BE2C (cell line): ENCODE measurements at regions not wholly inside any gene's neighbourhood (a gene's known extent, or its start where the extent isn't known, plus 50 kb on each side); places are given as distances from the start of the nearest gene placed in this dataset.

Experiments used
- DNase-seq: peaks from one replicate; pipeline ENCODE4 v3.0.0-alpha.2; 2020
- H3K27me3 ChIP-seq: fragments of 250-450 bp; sonication (Bioruptor Pico); 2 replicates; pipeline ENCODE4 v1.5.1; 2020; ENCODE audit warnings: mild to moderate bottlenecking
- H3K36me3 ChIP-seq: fragments of 250-450 bp; sonication (Bioruptor Pico); 2 replicates; pipeline ENCODE4 v1.5.1; 2020; ENCODE audit warnings: mild to moderate bottlenecking
- H3K4me1 ChIP-seq: fragments of 250-450 bp; sonication (Bioruptor Pico); 2 replicates; pipeline ENCODE4 v1.5.1; 2020
- H3K4me3 ChIP-seq: 2 replicates; pipeline ENCODE4 v1.5.1; 2011; ENCODE audit warnings: low read depth, low read length
- H3K9me3 ChIP-seq: fragments of 250-450 bp; sonication (Bioruptor Pico); 2 replicates; pipeline ENCODE4 v1.5.1; 2020
- CTCF ChIP-seq: IDR thresholded peaks from 2 replicates; pipeline ENCODE4 v1.5.1; 2012; ENCODE audit warnings: mild to moderate bottlenecking, low read depth, low read length

GRCh38 chrX:149185087-149185486 lies 320.0 kb downstream of the IDS start:
- Histone ChIP-seq H3K27me3 (no peaks in the 10 kb centered on the region), H3K9me3 (no peaks in the 10 kb centered on the region), H3K4me1 (no peaks in the 10 kb centered on the region), H3K4me3 (no peak overlapping the region), H3K36me3 (no peaks in the 10 kb centered on the region)
- no peak for TF ChIP-seq CTCF
- DNase-seq = no peak

GRCh38 chrX:149161435-149162088 lies 343.5 kb downstream of the IDS start:
- Histone ChIP-seq H3K4me3 (no peak overlapping the region), H3K4me1 (no peaks in the 10 kb centered on the region), H3K9me3 (no peaks in the 10 kb centered on the region), H3K27me3 (no peaks in the 10 kb centered on the region), H3K36me3 (no peaks in the 10 kb centered on the region)
- no peak for TF ChIP-seq CTCF
- no peak for DNase-seq

- Histone ChIP-seq H3K4me3 (no peak overlapping the region), H3K27me3 (no peaks in the 10 kb centered on the region), H3K36me3 (no peaks in the 10 kb centered on the region), H3K9me3 (no peaks in the 10 kb centered on the region), H3K4me1 (no peaks in the 10 kb centered on the region)
- TF ChIP-seq CTCF = no peak
- DNase-seq = no peak
These were observed 347.1 kb downstream of the IDS start for GRCh38 chrX:149157976-149158375.

GRCh38 chrX:149152941-149153340 lies 352.2 kb downstream of the IDS start:
- Histone ChIP-seq H3K36me3 (no peaks in the 10 kb centered on the region), H3K4me1 (no peaks in the 10 kb centered on the region), H3K27me3 (no peaks in the 10 kb centered on the region), H3K4me3 (no peak overlapping the region), H3K9me3 (no peaks in the 10 kb centered on the region)
- no peak for TF ChIP-seq CTCF
- no peak for DNase-seq

- Histone ChIP-seq H3K9me3 (no peaks in the 10 kb centered on the region), H3K36me3 (no peaks in the 10 kb centered on the region), H3K4me1 (no peaks in the 10 kb centered on the region), H3K27me3 (no peaks in the 10 kb centered on the region), H3K4me3 (no peak overlapping the region)
- no peak for TF ChIP-seq CTCF
- DNase-seq = no peak
These were observed 353.0 kb downstream of the IDS start for GRCh38 chrX:149151805-149152757.

- DNase-seq = no peak
- TF ChIP-seq CTCF = no peak
These were observed 359.2 kb downstream of the IDS start for GRCh38 chrX:149145845-149146285.

More at GRCh38 chrX:149145845-149146285, 359.2 kb downstream of the IDS start:
- no peaks in the 10 kb centered on the region for H3K9me3 ChIP-seq
- H3K36me3 ChIP-seq = no peaks in the 10 kb centered on the region
- H3K4me3 ChIP-seq = no peak overlapping the region
- no peaks in the 10 kb centered on the region for H3K4me1 ChIP-seq
- H3K27me3 ChIP-seq = no peaks in the 10 kb centered on the region
